ENCODE measurements at regions not wholly inside any gene's neighbourhood (a gene's known extent, or its start where the extent isn't known, plus 50 kb on each side); places are given as distances from the start of the nearest gene placed in this dataset.

- Mint-ChIP-seq H3K4me1 (peaks cover 8% of the 10 kb centered on the region in 2 experiments), H3K36me3 (ENCODE audit: insufficient read depth in 1 of 3, low read depth in 3 of 3) (no peaks in the 10 kb centered on the region), H3K9me3 (peaks cover 4 to 7% of the 10 kb centered on the region in 2 experiments; a peak in 3 of 5 replicates), H3K27me3 (ENCODE audit: low read depth) (peaks cover 12% of the 10 kb centered on the region; the same call in 1 of the 2 replicates), H3K4me3 (no peak overlapping the region), H3K27ac (no peak overlapping the region)
- no peak overlapping the region for H2BK5ac ChIP-seq (ENCODE audit: insufficient read length, low read length)
- no peak overlapping the region for H2BK12ac ChIP-seq (ENCODE audit: insufficient read length, low read depth, low read length)
- no peaks in the 10 kb centered on the region for H3K27me3 ChIP-seq (ENCODE audit: insufficient read depth, low read length)
- H3K23me2 ChIP-seq (ENCODE audit: insufficient read length, low read depth, low read length, poor library complexity, severe bottlenecking): no peaks in the 10 kb centered on the region
- H3K4me1 ChIP-seq (ENCODE audit: insufficient read depth, low read length): no peaks in the 10 kb centered on the region
- H3K56ac ChIP-seq (ENCODE audit: insufficient read length, low read depth, low read length): no peak overlapping the region
- no peak overlapping the region for H2BK120ac ChIP-seq (ENCODE audit: low read depth, low read length, poor library complexity, severe bottlenecking)
- TF ChIP-seq, protein P1, sequence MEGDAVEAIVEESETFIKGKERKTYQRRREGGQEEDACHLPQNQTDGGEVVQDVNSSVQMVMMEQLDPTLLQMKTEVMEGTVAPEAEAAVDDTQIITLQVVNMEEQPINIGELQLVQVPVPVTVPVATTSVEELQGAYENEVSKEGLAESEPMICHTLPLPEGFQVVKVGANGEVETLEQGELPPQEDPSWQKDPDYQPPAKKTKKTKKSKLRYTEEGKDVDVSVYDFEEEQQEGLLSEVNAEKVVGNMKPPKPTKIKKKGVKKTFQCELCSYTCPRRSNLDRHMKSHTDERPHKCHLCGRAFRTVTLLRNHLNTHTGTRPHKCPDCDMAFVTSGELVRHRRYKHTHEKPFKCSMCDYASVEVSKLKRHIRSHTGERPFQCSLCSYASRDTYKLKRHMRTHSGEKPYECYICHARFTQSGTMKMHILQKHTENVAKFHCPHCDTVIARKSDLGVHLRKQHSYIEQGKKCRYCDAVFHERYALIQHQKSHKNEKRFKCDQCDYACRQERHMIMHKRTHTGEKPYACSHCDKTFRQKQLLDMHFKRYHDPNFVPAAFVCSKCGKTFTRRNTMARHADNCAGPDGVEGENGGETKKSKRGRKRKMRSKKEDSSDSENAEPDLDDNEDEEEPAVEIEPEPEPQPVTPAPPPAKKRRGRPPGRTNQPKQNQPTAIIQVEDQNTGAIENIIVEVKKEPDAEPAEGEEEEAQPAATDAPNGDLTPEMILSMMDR (conservative IDR thresholded peaks at IDR 0.05): no peak
- H3K79me2 ChIP-seq (ENCODE audit: insufficient read depth, low read length): no peaks in the 10 kb centered on the region
- no peak overlapping the region for H3K27ac ChIP-seq (ENCODE audit: insufficient read length, low read depth, low read length)
- no peaks in the 10 kb centered on the region for H4K20me1 ChIP-seq (ENCODE audit: control insufficient read depth, insufficient read depth, insufficient read length)
- no peaks in the 10 kb centered on the region for H3K9me3 ChIP-seq (ENCODE audit: control insufficient read depth, low read depth, low read length)
- H2BK15ac ChIP-seq (ENCODE audit: low read depth, low read length): no peak overlapping the region
- H3K4ac ChIP-seq (ENCODE audit: low read depth, low read length): no peak overlapping the region
- no peak overlapping the region for H2AK5ac ChIP-seq (ENCODE audit: insufficient read length, low read length)
- H4K5ac ChIP-seq (ENCODE audit: insufficient read length, low read depth, low read length): no peak overlapping the region
- H4K91ac ChIP-seq (ENCODE audit: insufficient read length, low read depth, low read length): no peak overlapping the region
- no CpG with 5 or more reads among the region's 6 CpGs for WGBS (ENCODE audit: extremely low coverage, insufficient read length, low lambda C conversion rate)
- H3K79me1 ChIP-seq (ENCODE audit: insufficient read depth, low read depth, low read length, poor library complexity, severe bottlenecking): no peaks in the 10 kb centered on the region
- no peak overlapping the region for H2BK20ac ChIP-seq (ENCODE audit: low read depth, low read length, poor library complexity, severe bottlenecking)
- no peak overlapping the region for H3T11ph ChIP-seq (ENCODE audit: low read length)
- no peak overlapping the region for H2AFZ ChIP-seq (ENCODE audit: low read length)
- H3K14ac ChIP-seq (ENCODE audit: insufficient read depth, low read length): no peak overlapping the region
- H3K18ac ChIP-seq (ENCODE audit: insufficient read length, low read depth, low read length): no peak overlapping the region
- no peak overlapping the region for H3K23ac ChIP-seq (ENCODE audit: insufficient read length, low read depth, low read length)
- no peak overlapping the region for H3K4me2 ChIP-seq (ENCODE audit: insufficient read depth, insufficient read length, low read length)
- DNase-seq: no peak
- H4K8ac ChIP-seq (replicated peaks; ENCODE audit: insufficient read length, low read depth, low read length): no peak overlapping the region
- no peak overlapping the region for H3K9ac ChIP-seq (ENCODE audit: extremely low read depth, insufficient read length, low read length)
Measured at GRCh38 chr17:5730373-5730772, 146.1 kb upstream of the NLRP1 start.
